ENCODE measurements at regions not wholly inside any gene's neighbourhood (a gene's known extent, or its start where the extent isn't known, plus 50 kb on each side); places are given as distances from the start of the nearest gene placed in this dataset.

DNA sequence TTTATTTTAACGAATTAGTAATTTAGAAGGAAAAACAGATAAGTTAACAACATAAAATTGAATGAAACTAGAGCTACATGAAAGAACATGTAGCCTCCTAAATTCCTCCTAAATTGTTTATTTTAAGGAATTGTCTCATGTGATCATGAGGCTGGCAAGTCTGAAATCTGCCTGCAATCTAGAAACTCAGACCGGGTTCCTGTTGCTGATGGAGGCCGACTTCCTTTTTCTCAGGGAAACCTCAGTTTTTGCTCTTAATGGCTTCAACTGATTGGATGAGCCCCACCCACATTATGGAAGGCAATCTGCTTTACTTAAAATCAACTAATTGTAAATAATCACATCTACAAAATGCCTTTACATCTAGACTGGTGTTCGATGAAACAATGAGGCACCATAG is 205.0 kb upstream of the ADRA1D start:
- H3K4me1 ChIP-seq = no peaks in the 10 kb centered on the region
- intact Hi-C loops (cut with DNase I; ENCODE audit: low total_unique reads) = no loop called here
- H3K4me3 ChIP-seq = no peak overlapping the region
- TF ChIP-seq, protein P1, sequence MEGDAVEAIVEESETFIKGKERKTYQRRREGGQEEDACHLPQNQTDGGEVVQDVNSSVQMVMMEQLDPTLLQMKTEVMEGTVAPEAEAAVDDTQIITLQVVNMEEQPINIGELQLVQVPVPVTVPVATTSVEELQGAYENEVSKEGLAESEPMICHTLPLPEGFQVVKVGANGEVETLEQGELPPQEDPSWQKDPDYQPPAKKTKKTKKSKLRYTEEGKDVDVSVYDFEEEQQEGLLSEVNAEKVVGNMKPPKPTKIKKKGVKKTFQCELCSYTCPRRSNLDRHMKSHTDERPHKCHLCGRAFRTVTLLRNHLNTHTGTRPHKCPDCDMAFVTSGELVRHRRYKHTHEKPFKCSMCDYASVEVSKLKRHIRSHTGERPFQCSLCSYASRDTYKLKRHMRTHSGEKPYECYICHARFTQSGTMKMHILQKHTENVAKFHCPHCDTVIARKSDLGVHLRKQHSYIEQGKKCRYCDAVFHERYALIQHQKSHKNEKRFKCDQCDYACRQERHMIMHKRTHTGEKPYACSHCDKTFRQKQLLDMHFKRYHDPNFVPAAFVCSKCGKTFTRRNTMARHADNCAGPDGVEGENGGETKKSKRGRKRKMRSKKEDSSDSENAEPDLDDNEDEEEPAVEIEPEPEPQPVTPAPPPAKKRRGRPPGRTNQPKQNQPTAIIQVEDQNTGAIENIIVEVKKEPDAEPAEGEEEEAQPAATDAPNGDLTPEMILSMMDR (IDR thresholded peaks at IDR 0.05) = no peak
- TF ChIP-seq POLR2A (IDR thresholded peaks at IDR 0.05) = no peak
- no peaks in the 10 kb centered on the region for H3K36me3 ChIP-seq
- H3K27ac ChIP-seq = no peak overlapping the region
- DNase-seq = no peak
- H3K9me3 ChIP-seq = no peaks in the 10 kb centered on the region
- no peaks in the 10 kb centered on the region for H3K27me3 ChIP-seq

DNA sequence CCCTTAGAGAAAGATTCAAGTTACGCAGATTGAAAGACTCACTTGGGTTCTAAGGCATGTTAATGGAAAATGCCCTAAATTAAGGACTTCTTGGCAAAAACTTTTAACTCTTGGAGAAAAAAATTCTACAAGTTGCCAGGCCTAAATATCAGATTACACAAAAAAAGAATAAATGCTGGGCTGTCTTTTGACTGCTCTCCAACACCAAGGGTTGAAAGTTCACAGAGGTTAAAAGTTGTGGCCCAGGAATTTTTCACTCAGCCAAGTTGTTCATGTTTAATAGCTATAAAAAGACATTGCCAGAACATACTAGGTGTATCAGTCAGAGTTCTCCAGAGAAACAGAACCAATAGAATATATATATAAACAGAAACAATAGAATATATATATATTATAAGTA is 204.3 kb upstream of the ADRA1D start:
- intact Hi-C loops (cut with DNase I; ENCODE audit: low total_unique reads) = no loop called here
- H3K9me3 ChIP-seq = no peaks in the 10 kb centered on the region
- H3K36me3 ChIP-seq = no peaks in the 10 kb centered on the region
- H3K4me3 ChIP-seq = no peak overlapping the region
- H3K27ac ChIP-seq = no peak overlapping the region
- TF ChIP-seq POLR2A (IDR thresholded peaks at IDR 0.05) = no peak
- TF ChIP-seq, protein P1 (IDR thresholded peaks at IDR 0.05) = no peak
- H3K27me3 ChIP-seq = no peaks in the 10 kb centered on the region
- no peaks in the 10 kb centered on the region for H3K4me1 ChIP-seq
- no peak for DNase-seq

DNA sequence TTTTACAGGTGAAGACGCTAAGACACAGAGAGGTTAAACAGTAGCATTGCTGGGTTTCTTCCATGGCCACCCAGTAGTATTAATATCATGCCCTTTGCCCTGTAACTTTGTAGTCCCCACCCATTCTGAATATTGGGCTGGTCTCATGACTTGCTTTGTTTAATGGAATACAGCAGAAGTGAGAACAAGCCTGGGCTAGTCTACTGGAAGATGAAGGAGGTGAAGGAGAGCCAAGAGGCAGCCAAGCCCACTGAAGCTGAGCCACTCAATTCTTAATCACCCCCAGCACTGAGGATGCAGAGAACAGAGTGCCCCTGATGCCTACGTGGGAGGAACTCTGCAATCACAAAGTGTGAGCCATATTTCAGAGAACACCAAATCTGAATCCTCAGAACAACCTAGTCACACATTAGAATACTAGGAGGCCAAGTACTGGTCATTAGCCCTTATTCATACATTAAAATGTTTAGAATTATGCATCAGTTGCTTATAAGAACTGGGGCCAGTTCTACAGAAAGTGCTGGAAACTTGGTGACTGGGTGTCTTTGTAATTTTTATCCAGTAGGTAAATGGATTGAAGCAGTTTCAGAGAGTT is 202.5 kb upstream of the ADRA1D start:
- intact Hi-C loops (cut with DNase I; ENCODE audit: low total_unique reads) = no loop called here
- Histone ChIP-seq H3K36me3 (no peaks in the 10 kb centered on the region), H3K27me3 (no peaks in the 10 kb centered on the region), H3K27ac (no peak overlapping the region), H3K4me1 (no peaks in the 10 kb centered on the region), H3K4me3 (no peak overlapping the region), H3K9me3 (no peaks in the 10 kb centered on the region)
- TF ChIP-seq, protein P1 (IDR thresholded peaks at IDR 0.05) = no peak
- TF ChIP-seq POLR2A (IDR thresholded peaks at IDR 0.05) = no peak
- no peak for DNase-seq

DNA sequence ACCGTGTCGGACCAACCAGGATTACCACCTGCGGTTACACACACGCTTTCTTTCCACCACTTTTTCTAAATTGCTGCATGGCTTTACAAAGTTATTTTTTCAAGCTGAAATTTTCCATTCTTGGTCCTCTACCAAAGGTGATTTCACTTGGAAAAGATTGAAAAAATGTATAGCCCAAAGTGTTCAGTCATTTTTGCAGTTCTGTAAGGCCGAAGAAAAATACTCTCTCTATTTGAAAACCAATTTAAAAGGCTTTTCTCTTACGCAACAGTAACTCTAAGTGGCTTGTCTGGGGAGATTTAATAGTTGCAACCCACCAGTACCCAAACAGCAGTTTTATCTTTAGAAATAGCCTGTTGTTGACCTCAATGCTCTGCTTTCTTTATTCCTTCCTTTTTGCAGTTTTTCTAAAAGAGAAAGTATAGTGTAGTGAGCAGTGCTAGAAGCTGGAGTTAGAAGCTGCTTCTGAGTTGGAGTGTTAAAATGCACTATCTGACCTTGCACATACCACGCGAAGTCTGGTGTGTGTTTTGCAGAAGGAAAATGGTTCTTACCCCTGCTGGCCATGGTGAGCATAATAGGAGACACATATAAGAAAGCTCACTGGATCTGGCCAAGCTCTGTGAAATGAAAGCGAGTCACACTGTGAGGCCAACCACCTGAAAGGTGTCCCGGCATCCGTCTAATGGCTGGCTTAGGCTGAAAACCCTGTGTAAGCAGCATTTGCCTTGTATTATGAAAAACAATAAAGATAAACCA is 201.0 kb upstream of the ADRA1D start:
- intact Hi-C loops (cut with DNase I; ENCODE audit: low total_unique reads) = no loop called here
- DNase-seq = no peak
- Histone ChIP-seq H3K27me3 (no peaks in the 10 kb centered on the region), H3K4me1 (no peaks in the 10 kb centered on the region), H3K4me3 (no peak overlapping the region), H3K9me3 (no peaks in the 10 kb centered on the region), H3K27ac (no peak overlapping the region), H3K36me3 (no peaks in the 10 kb centered on the region)
- no peak for TF ChIP-seq POLR2A (IDR thresholded peaks at IDR 0.05)
- TF ChIP-seq, protein P1 (IDR thresholded peaks at IDR 0.05) = peak in 2 of 4 experiments; percentile 6 to 16

DNA sequence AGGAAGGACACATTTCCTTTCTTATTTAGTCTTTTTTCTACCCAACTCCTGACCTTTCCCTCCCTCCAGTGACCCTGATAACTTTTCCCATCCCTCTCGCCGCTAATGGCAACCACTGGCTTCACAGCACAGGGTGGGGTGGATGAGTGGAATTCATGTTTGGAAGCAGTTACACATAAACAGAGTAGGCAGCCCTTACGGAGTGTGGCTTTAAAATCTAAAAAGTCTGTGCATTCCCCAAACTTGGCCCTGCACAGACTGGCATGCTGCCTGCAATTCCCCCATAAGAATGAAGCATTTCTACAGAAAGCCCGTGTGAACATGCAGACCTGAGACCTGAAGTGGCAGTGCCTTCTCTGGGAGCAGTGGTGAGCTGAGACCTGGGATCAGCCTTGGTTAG is 196.7 kb upstream of the ADRA1D start:
- Histone ChIP-seq H3K27me3 (no peaks in the 10 kb centered on the region), H3K27ac (no peak overlapping the region), H3K9me3 (no peaks in the 10 kb centered on the region), H3K4me3 (no peak overlapping the region), H3K36me3 (no peaks in the 10 kb centered on the region), H3K4me1 (no peaks in the 10 kb centered on the region)
- TF ChIP-seq, protein P1 (IDR thresholded peaks at IDR 0.05) = no peak
- TF ChIP-seq POLR2A (IDR thresholded peaks at IDR 0.05) = no peak
- intact Hi-C loops (cut with DNase I; ENCODE audit: low total_unique reads) = no loop called here
- no peak for DNase-seq

All from uterus (tissue), 3 donors.